ENCODE measurements at regions not wholly inside any gene's neighbourhood (a gene's known extent, or its start where the extent isn't known, plus 50 kb on each side); places are given as distances from the start of the nearest gene placed in this dataset.

GRCh38 chr1:234699795-234700665 lies 90.1 kb upstream of the IRF2BP2 start:
- DNase-seq (ENCODE audit: low read depth in 2 of 3, low spot score in 2 of 3), result peak in 2 of 3 donors; percentile 24 to 31

- no peak for DNase-seq (ENCODE audit: low read depth in 2 of 3, low spot score in 2 of 3)
These were observed 88.7 kb upstream of the IRF2BP2 start for GRCh38 chr1:234698686-234699085.

- no peak for DNase-seq (ENCODE audit: low read depth in 2 of 3, low spot score in 2 of 3)
These were observed 87.8 kb upstream of the IRF2BP2 start for GRCh38 chr1:234697741-234698140.

GRCh38 chr1:234697015-234697414 lies 87.0 kb upstream of the IRF2BP2 start:
- no peak for DNase-seq (ENCODE audit: low read depth in 2 of 3, low spot score in 2 of 3)

- DNase-seq (ENCODE audit: low read depth in 2 of 3, low spot score in 2 of 3), result no peak
These were observed 86.2 kb upstream of the IRF2BP2 start for GRCh38 chr1:234696148-234696576.

GRCh38 chr1:234694661-234695060 lies 84.7 kb upstream of the IRF2BP2 start:
- no peak for DNase-seq (ENCODE audit: low read depth in 2 of 3, low spot score in 2 of 3)

GRCh38 chr1:234692966-234693580 lies 83.1 kb upstream of the IRF2BP2 start:
- DNase-seq (ENCODE audit: low read depth in 2 of 3, low spot score in 2 of 3), result no peak

GRCh38 chr1:234691567-234691966 lies 81.6 kb upstream of the IRF2BP2 start:
- DNase-seq (ENCODE audit: low read depth in 2 of 3, low spot score in 2 of 3), result no peak

GRCh38 chr1:234690872-234691271 lies 80.9 kb upstream of the IRF2BP2 start:
- no peak for DNase-seq (ENCODE audit: low read depth in 2 of 3, low spot score in 2 of 3)

- no peak for DNase-seq (ENCODE audit: low read depth in 2 of 3, low spot score in 2 of 3)
These were observed 79.3 kb upstream of the IRF2BP2 start for GRCh38 chr1:234689236-234689635.

- DNase-seq (ENCODE audit: low read depth in 2 of 3, low spot score in 2 of 3), result no peak
These were observed 77.0 kb upstream of the IRF2BP2 start for GRCh38 chr1:234687011-234687410.

GRCh38 chr1:234686035-234686434 lies 76.1 kb upstream of the IRF2BP2 start:
- DNase-seq (ENCODE audit: low read depth in 2 of 3, low spot score in 2 of 3), result peak in 1 of 3 donors; percentile 25

- no peak for DNase-seq (ENCODE audit: low read depth in 2 of 3, low spot score in 2 of 3)
These were observed 74.9 kb upstream of the IRF2BP2 start for GRCh38 chr1:234684856-234685255.

- DNase-seq (ENCODE audit: low read depth in 2 of 3, low spot score in 2 of 3), result no peak
These were observed 74.1 kb upstream of the IRF2BP2 start for GRCh38 chr1:234683861-234684632.

- no peak for DNase-seq (ENCODE audit: low read depth in 2 of 3, low spot score in 2 of 3)
These were observed 73.3 kb upstream of the IRF2BP2 start for GRCh38 chr1:234683127-234683860.

GRCh38 chr1:234681990-234682389 lies 72.0 kb upstream of the IRF2BP2 start:
- no peak for DNase-seq (ENCODE audit: low read depth in 2 of 3, low spot score in 2 of 3)

GRCh38 chr1:234681065-234681464 lies 71.1 kb upstream of the IRF2BP2 start:
- DNase-seq (ENCODE audit: low read depth in 2 of 3, low spot score in 2 of 3), result no peak

- DNase-seq (ENCODE audit: low read depth in 2 of 3, low spot score in 2 of 3), result no peak
These were observed 70.4 kb upstream of the IRF2BP2 start for GRCh38 chr1:234680331-234680904.

GRCh38 chr1:234676103-234676594 lies 66.2 kb upstream of the IRF2BP2 start:
- DNase-seq (ENCODE audit: low read depth in 2 of 3, low spot score in 2 of 3), result peak; percentile 11 to 67 (median 48)

GRCh38 chr1:234675572-234675971 lies 65.6 kb upstream of the IRF2BP2 start:
- no peak for DNase-seq (ENCODE audit: low read depth in 2 of 3, low spot score in 2 of 3)
